Activated T-helper 1 cell treated with anti-CD3 and anti-CD28 coated beads, Interleukin-2, amount 50 U/mL, for 16 hours (primary cell): ENCODE measurements at regions not wholly inside any gene's neighbourhood (a gene's known extent, or its start where the extent isn't known, plus 50 kb on each side); places are given as distances from the start of the nearest gene placed in this dataset.
"Not testable (repeated sequence)": the region's sequence is repeated elsewhere in the genome, so short reads cannot be mapped to it uniquely, and the experiment has no call there.

Experiments
- DNase-seq, 2 donors: peaks; one replicate each; pipeline ENCODE4 v3.0.0-alpha.2; 2020; ENCODE audit warnings: low read depth in 1 of 2, low spot score in 1 of 2

DNA sequence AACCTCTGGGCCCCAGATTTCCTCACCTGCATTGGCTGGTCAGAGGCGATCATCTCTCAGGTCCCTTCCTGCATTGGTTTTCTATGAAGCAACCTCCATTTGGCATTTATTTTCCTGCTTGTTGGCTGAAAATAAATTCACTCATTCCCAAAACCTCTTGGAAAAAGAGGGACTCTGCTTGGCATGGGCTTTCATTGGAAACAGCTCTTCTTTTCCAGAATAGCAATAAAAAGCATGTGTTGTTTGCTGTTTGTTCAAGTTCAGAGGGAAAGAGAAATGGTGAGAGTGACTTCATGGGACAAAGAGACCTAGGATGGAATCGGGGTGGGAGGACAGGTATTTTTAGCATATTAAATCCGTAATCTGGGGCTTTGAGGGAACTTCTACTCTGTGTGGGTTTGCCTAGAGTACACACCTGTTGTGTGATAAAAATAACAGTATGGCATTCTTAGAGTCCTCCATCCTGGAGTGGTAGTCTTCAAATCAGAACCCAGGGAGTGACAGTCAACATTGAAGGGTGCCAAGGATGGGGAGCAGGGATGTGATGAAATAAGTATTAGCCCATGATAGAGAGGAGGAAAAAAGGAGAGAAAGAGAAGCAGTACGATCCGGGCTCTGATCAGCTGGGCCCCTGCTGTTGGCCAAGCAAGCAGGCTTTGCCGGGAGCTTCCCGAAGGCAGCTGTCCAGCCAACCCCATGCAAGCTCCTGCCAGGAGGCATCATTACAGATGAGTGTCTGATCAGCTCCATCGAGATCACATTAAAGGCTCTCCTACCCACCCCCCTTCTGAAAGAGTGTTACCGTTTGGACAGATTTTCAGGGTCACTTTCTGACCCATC is 131.9 kb upstream of the NFIA start:
- no peak for DNase-seq

DNA sequence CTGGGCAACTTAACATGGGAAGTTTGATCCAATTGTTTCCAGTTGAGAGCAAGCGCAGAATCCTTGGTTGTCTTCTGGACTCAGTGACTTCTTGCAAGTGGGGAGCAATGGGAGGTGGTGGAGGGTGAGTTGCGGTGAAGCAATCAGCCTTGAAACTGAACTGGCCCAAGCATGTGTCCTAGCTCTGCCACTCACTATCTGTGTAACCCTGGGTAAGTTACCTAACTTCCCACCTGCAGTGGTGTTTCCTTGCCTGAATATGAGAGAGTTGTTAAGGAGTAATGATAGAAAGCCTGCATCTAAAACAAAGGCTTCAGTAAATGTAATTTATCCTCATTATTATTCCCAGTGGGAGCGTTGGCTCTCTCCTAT is 132.5 kb upstream of the NFIA start:
- DNase-seq: no peak

DNA sequence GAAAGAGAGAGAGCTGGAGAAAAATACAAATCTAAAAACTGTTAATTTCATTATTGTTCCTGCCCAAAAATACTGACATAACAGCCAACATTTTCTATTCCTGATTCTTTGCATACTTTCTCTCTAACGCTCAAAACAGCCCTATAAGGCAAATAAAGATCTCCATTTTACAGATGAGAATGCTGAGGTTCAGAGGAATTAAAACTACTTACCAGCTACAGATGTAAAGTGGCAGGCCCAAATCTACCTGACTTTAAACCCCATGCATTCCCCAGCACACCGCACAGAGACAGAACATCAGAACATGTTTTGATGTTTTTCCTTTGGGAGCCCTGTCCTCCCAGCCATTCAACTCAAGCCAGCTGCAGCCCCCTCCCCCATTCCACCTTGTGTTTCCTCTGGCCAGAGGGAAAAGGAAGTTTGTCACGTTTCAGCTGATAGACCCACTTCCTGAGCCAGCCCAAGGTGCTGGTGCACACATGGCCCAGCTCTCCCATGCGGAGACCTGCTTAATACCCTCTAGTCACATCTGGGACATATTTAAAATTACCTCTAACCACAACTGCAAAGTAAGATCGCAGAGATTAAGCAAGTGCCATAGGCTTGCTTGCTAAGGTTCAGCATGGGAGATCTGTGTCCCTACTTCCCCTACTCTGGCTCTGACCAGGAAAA is 133.1 kb upstream of the NFIA start:
- DNase-seq: no peak

DNA sequence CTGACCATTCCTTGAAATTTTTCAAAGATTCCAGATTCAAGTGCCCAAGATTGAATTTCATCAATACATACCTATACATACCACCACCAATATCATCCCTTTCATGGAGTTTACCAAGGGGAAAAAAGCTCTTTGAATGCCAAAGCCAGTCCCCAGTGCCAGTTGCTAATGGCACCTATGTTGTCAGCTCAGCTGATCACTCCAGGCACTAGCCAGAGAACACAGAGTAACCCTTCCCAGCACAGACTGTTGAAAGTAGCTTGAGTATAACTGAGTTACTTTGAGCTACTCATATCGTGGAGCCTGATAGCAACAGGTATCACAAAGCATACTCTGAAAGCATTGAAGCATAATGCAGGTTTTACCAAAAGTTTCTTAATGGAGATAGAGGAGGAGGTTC is 133.9 kb upstream of the NFIA start:
- DNase-seq: no peak

DNA sequence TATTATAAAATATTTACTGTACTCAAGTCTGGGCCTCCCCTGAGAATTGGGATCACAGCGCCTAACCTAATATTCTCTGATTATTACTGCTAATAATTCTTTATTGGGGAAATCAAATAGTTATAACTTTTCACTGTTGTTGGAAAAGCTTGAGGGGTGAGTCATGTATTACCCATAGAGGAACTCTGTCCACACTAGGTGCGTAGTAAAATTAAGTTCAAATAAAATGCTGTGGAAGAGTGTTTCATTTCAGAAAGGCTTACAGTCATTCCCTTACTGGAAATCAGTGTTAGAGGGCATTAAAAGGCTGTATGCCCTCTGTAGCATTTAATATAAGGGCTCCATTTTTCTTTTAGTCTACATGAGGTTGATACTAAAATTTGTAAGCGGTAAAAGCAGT is 135.0 kb upstream of the NFIA start:
- DNase-seq: no peak

DNA sequence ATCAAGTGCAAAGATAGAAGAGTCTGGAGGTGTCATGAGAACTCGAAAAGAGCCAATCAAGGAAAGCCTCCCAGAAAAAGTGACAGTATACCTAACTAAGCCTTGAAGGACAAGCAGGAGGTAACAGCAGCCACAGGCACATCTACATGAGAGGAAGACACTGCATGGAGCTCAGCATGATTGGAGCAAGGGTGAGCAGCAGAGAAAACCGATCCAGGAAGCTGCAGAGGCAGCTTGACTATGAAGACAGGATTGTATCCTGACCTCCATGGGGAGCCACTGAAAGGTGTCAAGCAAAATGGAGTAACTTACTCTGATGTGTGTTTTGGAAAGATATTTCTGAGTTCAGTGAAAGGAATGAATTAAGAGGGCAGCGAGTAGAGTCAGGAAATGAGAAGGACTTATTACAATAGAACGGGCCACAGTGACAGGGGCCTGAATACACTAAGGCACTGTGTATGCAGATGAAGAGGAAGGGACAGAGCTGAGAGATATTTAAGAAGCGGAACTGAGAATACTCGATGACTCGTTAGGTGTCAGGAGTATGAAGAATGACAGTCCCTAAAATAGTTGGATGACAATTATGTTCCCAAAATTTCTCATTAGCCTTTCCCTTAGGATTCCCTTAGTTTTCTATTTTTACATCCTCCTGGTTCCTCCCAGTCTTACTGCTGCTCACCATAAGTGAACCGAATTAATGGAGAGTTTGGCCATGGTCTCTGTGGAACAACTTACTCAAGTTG is 139.3 kb upstream of the NFIA start:
- no peak for DNase-seq

DNA sequence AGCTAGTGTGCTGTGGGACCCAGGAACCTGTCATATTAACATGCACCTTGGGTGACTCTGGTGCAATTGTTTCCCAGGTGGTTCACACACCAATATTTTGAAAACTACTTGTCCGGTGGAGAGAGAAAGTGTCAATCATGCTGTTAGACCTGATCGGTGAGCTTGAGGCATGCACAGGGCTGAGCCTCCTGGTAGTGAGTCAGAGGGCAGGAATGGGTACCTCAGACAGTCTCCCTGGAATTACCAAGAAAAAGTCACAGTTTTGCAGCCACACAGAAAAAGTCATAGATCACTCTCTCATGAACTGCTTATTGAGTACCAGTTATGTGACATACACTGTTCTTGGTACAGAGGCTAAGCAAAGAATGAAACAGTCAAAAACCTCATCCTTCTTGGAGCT is 140.1 kb upstream of the NFIA start:
- DNase-seq: no peak

DNA sequence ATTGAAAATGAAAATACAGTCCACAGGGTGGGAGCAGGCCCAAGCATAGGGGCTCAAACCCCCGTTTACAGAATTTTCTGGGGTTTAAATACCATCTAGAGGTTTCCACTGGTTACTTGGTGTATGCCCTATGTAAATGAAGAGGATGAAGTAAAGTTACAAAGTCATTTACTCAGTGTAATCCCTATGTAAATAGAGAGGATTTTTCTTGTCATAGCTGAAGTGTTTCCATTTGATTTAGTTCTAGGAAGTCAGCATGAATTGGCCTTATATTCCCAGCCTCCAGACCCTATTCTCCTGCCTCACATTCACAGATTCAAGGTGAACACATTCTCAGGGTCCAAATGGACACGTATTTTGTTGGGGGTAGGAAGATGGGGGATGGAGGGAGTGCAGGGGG is 141.7 kb upstream of the NFIA start:
- DNase-seq: not testable (repeated sequence)

DNA sequence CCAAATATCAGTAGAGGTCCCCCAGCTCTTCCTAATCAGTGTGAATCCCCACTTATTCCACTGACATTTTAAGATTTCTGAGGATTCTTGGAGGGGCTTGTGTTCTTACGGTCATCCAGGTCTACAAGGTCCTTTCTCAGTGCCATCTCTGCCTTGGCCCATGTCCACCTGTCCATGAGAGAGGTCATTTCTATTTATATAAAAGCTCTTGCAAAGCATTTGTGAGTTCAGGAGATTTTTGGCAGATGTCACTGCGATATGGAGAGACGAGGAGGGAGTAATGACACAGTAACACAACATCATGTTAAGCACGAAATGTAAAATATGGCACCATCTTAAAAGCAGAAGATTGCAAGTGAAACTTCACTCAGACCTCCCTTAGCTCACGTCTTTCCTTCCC is 144.6 kb upstream of the NFIA start:
- DNase-seq: no peak

DNA sequence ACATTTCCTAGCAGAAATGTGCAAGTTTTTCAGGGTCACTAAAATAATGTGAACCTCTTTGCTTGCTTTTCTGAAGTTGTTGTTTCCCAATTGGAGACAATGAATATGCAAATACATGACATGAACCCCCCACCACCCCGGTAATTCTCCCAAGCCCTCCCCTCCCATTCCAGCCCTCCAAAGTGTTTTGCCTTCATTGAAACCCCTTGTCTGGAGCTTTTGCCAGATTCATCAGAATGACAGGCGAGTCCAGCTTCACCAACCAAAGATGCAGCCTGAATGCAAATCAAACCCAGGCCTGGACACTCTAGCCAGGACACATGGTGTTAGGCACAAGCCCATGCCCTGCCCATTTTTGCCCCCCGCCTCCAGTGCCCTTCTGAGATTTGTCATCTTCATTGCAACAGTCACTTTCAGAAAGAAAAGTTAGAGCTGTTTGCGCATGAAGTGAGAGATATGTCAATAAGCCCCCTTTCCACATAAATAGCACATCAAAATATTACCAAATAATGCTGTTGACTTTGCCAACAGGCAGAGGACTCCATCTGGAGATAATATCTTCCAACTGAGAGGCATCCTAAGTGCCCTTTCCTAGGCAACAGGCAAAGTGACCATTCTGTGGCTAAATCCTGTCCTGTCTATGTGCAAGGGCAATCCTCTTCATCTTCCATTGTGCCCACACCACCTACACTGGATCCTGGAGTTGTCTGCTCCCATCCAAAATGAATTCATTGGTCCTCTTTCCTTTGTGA is 145.6 kb upstream of the NFIA start:
- DNase-seq: no peak

DNA sequence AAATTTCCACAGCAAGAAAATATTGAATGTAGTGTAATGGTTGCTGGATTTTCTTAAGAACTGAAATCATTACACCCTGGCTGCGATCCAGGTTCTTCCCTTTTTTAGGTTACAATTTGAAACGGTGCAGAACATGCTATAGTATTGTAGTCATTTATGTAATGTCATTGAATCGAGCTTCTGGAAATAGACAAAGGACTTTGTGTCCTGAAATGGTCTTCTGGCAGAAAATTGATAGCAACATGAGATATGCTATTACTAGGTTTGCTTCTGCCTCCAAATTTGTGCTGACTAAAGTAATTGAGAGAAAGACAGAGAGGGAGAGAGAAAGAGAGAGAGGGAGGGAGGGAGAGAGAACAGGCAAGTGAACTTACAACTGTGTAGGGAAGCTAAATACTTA is 146.2 kb upstream of the NFIA start:
- no peak for DNase-seq

DNA sequence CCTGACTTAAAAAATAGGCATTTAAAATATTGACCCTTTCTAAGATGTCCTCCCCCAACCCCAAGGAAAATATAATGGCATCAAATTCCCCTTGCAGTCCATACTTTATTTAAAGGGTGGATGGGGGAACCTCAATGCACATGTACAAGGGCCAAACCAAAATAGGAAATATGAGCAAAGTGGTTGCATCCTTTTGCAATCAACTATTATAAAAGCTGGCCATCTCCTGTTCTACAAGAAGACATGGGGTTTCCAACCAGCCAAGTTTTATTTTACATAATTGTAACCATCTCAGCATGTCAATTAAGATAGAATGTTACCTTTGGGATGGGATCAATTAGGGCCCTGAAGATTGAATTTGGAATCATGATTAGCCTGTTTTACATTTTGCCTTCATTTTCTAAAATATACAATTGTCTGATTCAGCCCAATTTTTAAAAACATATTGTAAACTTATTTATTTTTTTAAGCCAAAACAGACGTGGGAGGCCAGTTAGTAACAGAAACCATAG is 146.7 kb upstream of the NFIA start:
- no peak for DNase-seq

DNA sequence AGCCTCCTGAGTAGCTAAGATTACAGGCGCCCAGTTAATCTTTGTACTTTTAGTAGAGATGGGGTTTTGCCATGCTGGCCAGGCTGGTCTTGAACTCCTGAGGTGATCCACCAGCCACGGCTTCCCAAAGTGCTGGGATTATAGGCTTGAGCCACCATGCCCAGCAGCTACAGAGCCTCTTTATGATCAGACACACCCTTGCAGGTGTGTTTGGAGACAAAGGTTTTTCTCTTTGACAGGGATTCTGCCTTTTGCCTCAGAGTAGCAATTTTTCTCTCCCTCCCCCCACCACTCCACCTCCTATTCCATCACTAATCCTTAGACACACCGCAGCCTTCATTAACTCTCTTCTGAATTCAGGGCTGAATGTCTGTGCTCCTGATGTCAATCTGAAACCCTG is 152.2 kb upstream of the NFIA start:
- DNase-seq: no peak

DNA sequence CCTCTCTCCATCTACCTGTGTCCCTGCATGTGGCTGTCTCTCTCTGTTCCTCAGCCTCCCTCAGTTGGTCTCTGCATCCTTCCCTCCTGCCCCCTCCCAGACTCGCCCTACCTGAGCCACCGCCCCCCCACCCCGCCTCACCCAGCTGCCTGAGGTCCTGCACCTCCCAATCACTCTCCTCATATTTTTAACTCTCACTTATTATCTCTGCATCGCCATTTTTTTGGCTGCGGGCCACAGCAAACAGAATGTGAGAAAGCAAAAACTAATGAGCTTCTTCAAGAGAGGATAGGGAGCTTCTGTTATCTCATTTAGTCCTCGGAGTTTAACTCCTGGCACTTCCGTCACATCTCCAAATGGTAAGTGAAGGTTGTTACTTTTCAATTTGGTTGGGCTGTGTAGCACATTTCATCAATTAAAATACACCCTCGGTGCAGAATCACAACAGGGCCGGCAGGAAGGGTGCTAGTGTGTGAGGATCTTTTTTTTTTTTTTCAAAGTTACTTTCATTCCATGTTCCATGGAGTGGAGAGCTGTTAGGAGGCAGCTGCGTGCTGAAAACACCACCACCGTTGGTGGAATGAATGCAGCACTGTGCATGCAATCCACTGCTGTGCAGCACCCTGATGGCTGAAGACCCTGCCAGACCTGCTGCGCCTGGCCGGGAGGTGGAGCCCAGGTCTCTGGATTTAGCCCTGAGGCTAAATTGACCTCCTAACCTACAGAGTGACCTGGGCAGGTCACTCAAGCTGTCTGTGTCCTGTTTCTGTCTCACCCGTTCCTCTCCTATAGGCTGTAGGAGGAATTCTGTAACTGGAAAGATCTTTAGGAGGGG is 157.2 kb upstream of the NFIA start:
- DNase-seq: no peak

DNA sequence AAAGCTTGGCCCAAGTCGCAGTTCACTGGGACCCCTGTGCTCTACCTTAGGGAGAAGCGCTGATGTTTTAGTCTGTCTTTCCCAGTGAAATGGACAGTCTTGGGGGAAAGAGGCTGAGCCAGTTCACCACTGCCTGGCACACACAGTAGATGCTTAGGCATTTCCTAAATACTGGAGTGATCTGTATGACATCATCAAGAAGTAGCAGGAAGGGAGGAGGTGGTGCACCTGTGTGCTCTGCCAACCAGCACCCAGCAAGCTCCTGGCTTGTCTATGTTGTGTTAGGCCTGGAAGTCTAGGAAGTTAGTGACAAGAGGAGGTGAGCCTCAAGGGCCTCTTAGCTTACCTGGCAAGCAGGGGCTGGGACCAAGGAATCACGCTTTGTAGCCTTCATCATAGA is 158.2 kb upstream of the NFIA start:
- no peak for DNase-seq

DNA sequence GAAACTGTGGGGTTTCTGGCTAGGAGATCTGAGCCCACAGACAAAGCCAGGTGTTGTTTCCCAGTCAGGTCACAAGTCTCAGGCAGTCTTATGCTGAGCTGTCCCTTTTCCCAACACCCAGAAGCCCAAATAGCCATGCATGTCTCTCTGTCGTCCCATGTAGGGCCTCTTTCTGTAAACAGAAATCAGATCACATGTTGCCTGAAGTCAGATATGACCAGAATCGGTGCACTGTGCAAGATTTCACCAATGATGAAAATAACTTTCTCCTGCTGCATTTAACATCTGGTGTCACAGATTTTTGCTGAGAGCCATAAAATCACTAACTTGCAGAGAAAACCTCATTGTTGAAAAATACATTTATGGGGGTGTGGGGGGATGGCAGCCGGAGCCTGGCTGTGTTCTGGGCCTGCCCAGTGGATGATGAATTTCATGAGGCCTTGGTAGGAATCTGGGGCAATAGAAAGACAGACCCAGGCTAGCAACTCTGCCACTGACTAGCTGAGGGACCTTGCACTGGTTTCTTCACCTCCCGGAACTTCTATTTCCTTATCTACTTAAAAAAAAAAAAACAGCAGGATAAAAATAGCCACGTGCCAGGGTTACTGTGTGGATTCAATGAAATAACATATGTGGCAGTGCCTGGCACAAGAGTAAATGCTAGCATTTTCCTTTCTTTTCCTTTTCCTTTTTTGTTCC is 158.8 kb upstream of the NFIA start:
- DNase-seq: no peak

DNA sequence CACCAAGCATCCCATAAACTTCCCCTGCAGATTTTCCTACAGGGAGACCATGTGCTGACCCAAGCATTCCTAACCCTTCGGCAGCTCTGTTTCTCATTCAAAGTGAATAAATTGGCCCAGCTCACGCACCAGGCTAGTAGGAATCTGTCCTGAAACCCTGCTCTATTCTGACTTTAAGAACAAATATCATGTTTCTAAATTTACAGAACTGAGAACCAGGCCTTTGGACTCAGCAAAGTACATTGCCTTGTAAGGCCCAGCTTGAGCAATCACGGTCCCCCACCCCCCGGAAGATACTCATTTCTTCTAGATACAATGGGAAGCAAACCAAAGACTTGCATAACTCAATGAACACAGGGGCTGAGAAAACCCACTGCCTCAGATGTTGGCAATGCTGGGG is 160.1 kb upstream of the NFIA start:
- no peak for DNase-seq

DNA sequence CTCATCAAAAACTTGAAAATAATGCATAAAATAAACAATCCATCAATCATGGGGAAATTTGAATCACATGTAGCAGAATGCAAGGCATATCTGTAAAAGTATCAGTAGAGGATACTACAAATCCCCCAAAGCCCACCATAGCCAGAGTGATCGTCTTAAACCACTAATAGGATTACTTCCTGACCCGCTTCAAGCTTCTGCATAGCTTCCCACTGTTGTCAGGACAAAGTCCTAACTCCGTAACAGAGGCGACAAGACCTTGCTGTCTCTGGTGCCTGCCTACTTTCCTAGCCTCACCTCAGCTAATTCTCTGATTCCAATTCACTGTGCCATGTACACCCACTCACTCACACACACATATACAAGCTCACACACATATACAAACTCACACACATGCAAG is 161.2 kb upstream of the NFIA start:
- DNase-seq: no peak

DNA sequence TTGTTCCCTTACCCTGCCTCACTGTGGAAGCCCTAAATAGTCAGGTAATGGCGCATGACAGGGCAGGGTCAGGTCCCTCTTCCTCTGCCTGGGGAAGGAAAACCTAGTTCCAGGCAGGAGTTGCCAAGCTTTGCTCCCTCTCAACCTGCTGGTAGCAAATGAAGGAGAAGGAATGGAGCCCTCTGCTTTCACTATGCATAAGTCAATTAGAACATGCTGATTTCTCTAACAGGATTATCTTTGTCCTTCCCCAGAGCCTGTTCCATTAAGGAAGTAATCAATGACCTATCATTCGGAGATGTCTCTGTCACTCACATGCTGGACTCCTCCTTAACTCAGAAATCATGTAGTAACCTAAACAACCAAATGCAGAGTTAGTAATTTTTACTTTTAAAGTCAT is 161.8 kb upstream of the NFIA start:
- no peak for DNase-seq

DNA sequence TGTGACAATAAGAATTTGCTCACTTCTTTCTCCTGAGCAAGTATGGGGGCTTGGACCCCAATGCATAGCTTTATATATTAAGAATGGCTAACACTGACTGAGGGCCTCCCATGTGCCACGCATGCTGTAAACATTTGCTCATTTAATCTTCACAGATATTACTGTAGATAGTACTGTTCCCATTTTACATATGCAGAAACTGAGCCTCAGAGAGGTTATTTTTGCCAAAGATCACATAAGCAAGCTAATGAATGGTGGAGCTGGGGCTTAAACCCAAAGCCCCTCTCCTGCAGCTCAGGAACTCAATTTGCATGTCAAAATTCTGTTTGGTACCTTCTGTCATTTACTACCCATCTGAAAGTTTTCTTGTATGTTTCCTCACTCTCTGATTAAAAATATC is 163.5 kb upstream of the NFIA start:
- no peak for DNase-seq
